B cell (primary cell): ENCODE measurements at regions not wholly inside any gene's neighbourhood (a gene's known extent, or its start where the extent isn't known, plus 50 kb on each side); places are given as distances from the start of the nearest gene placed in this dataset.

Source experiments
- ATAC-seq: fragments of 200-7000 bp; cut with Tn5 transposase; one replicate; pipeline ENCODE4 v1.10.0; 2021; ENCODE audit warnings: low read depth, mild to moderate bottlenecking, moderate number of reproducible peaks, moderate library complexity
- CTCF ChIA-PET: fragments of 350-600 bp; sonication (Branson Sonifier 250); formaldehyde crosslinking; loops from one replicate; lab custom pipeline; 2021; ENCODE audit warnings: antibody characterized with exemption, inconsistent platforms; lab: Charles Lee
- POLR2A ChIA-PET: fragments of 350-600 bp; sonication (Branson Sonifier 250); formaldehyde crosslinking; loops from one replicate; lab custom pipeline; 2021; ENCODE audit warnings: antibody characterized with exemption; lab: Charles Lee
- DNase-seq: peaks from one replicate; pipeline ENCODE4 v3.0.0; 2013
- H2AFZ ChIP-seq: 2 replicates; pipeline ENCODE4 v1.6.1; 2012; ENCODE audit warnings: mild to moderate bottlenecking, low read depth, low read length; ENCODE audit not compliant: insufficient read depth, poor library complexity, severe bottlenecking
- H3K27ac ChIP-seq, 2 donors: 1 replicate in 1 of 2; 2 replicates in 1 of 2; pipeline ENCODE4 v1.5.1; 2012 to 2013; ENCODE audit warnings: low read length in 2 of 2, mild to moderate bottlenecking in 2 of 2, moderate library complexity in 1 of 2
- H3K27me3 ChIP-seq, 4 experiments: fragments of 200-600 bp in 1 of 4; sonication (generic) in 1 of 4; replicated peaks in 1 of 4; 1 replicate in 2 of 4; 2 replicates in 2 of 4; pipeline versions ENCODE4 v1.6.1 to v1.7.0; 2013 to 2016; ENCODE audit warnings: low read length in 3 of 4, mild to moderate bottlenecking in 2 of 4, mixed read lengths in 1 of 4, moderate library complexity in 1 of 4; ENCODE audit not compliant: insufficient read depth in 4 of 4, control insufficient read depth in 3 of 4; ENCODE audit errors: control extremely low read depth in 1 of 4
- H3K36me3 ChIP-seq, 2 experiments: replicated peaks in 1 of 2; 1 replicate in 1 of 2; 2 replicates in 1 of 2; pipeline versions ENCODE4 v1.6.1 to v1.7.1; 2013; ENCODE audit warnings: low read length in 1 of 2; ENCODE audit not compliant: insufficient read depth in 2 of 2, control insufficient read depth in 1 of 2; ENCODE audit errors: control extremely low read depth in 1 of 2, extremely low read depth in 1 of 2
- H3K4me1 ChIP-seq, 2 donors: fragments of 200-600 bp in 1 of 2; sonication (generic) in 1 of 2; 1 replicate in 1 of 2; 2 replicates in 1 of 2; pipeline versions ENCODE4 v1.5.1 to v1.6.1; 2013 to 2017; ENCODE audit warnings: low read length in 2 of 2; ENCODE audit not compliant: control insufficient read depth in 2 of 2, insufficient read depth in 2 of 2
- H3K4me2 ChIP-seq: replicated peaks from 2 replicates; pipeline ENCODE3; 2012; ENCODE audit warnings: mild to moderate bottlenecking, low read depth, low read length; ENCODE audit not compliant: poor library complexity, severe bottlenecking
- H3K4me3 ChIP-seq, 5 experiments: fragments of 200-600 bp in 1 of 5; sonication (generic) in 1 of 5; 1 replicate in 3 of 5; 2 replicates in 2 of 5; pipeline versions ENCODE4 v1.5.1 to v1.7.0; 2011 to 2016; ENCODE audit warnings: low read length in 4 of 5, mild to moderate bottlenecking in 4 of 5, low read depth in 2 of 5, control low read depth in 1 of 5, moderate library complexity in 1 of 5; ENCODE audit not compliant: insufficient read depth in 1 of 5; ENCODE audit errors: control extremely low read depth in 1 of 5, extremely low read depth in 1 of 5
- H3K79me2 ChIP-seq: fragments of 200-600 bp; sonication (generic); one replicate; pipeline ENCODE4 v1.6.0; 2016; ENCODE audit warnings: low read length; ENCODE audit not compliant: control insufficient read depth, insufficient read depth
- H3K9ac ChIP-seq: fragments of 200-600 bp; sonication (generic); 2 replicates; pipeline ENCODE4 v1.6.1; 2017; ENCODE audit warnings: mild to moderate bottlenecking, low read length, moderate library complexity
- H3K9me3 ChIP-seq, 3 donors: one replicate each; pipeline versions ENCODE4 v1.6.1 to v1.7.1; 2013; ENCODE audit warnings: low read length in 2 of 3; ENCODE audit not compliant: control insufficient read depth in 2 of 3, insufficient read depth in 1 of 3; ENCODE audit errors: control extremely low read depth in 1 of 3
- H4K20me1 ChIP-seq: 2 replicates; pipeline ENCODE4 v1.6.0; 2012; ENCODE audit warnings: mild to moderate bottlenecking, low read length; ENCODE audit not compliant: insufficient read depth, control insufficient read depth, poor library complexity, severe bottlenecking
- H3K27ac Mint-ChIP-seq: one replicate; pipeline ENCODE4 v1.8.0; 2021; ENCODE audit warnings: mixed read lengths
- H3K27me3 Mint-ChIP-seq: one replicate; pipeline ENCODE4 v1.8.0; 2021; ENCODE audit warnings: mixed read lengths
- H3K4me1 Mint-ChIP-seq: one replicate; pipeline ENCODE4 v1.8.0; 2021; ENCODE audit warnings: mixed read lengths
- H3K4me3 Mint-ChIP-seq: one replicate; pipeline ENCODE4 v1.8.0; 2021; ENCODE audit warnings: mixed read lengths
- H3K9me3 Mint-ChIP-seq: one replicate; pipeline ENCODE4 v1.8.0; 2022; ENCODE audit warnings: mixed read lengths; ENCODE audit not compliant: insufficient read depth
- CTCF ChIP-seq: fragments of 200-600 bp; IDR thresholded peaks from one replicate; pipeline ENCODE4 v1.8.0; 2022; ENCODE audit warnings: antibody characterized with exemption, mild to moderate bottlenecking
- EZH2 ChIP-seq: IDR thresholded peaks from 2 replicates; pipeline ENCODE4 v1.6.1; 2012; ENCODE audit warnings: borderline replicate concordance, low read depth, mild to moderate bottlenecking, moderate library complexity, low read length; ENCODE audit not compliant: insufficient read depth, poor library complexity, severe bottlenecking
- WGBS: methylation state at CpG from one replicate; pipeline ENCODE4 v1.1.5; 2013; ENCODE audit warnings: missing lambda C conversion rate; ENCODE audit not compliant: insufficient coverage; 5-methylcytosine and 5-hydroxymethylcytosine counted together
- intact Hi-C: fragments of 100-400 bp; cut with micrococcal nuclease; formaldehyde crosslinking; loops from one replicate; pipeline ENCODE4 v1.10.0; 2022

DNA sequence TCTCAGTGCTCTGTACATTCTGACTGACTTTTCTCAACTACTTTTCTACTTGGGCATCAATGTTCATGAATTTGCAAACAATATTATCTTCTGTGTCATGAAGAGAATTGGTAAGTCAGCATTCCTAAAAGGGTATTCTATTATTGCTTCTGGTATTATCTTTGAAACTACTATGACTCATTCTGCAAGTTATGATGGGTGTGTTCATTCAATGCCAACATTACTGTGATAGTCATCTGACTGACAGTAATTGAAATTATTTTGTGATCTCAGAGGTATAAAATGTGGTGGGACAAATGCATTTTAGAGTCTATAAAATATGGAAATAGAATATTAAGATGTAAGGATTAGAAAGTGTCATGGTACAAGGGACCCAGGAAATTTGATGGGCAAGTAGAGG lies 736.0 kb upstream of the CELF4 start:
- Histone ChIP-seq H3K79me2 (no peaks in the 10 kb centered on the region), H3K4me1 (no peaks in the 10 kb centered on the region), H3K9me3 (peaks cover 0 to 7% (median 0%) of the 10 kb centered on the region in 3 donors), H3K9ac (no peak overlapping the region), H3K27me3 (no peaks in the 10 kb centered on the region), H3K36me3 (no peaks in the 10 kb centered on the region), H3K27ac (no peak overlapping the region), H4K20me1 (no peaks in the 10 kb centered on the region), H3K4me3 (no peak overlapping the region), H2AFZ (no peak overlapping the region), H3K4me2 (no peak overlapping the region)
- ChIA-PET POLR2A (no interaction called here), CTCF (no interaction called here)
- Mint-ChIP-seq H3K27me3 (no peaks in the 10 kb centered on the region), H3K27ac (no peak overlapping the region), H3K4me3 (no peak overlapping the region), H3K4me1 (no peaks in the 10 kb centered on the region), H3K9me3 (peaks cover 2% of the 10 kb centered on the region)
- ATAC-seq (no peak), DNase-seq (no peak)
- intact Hi-C loops = no loop called here
- no peak for TF ChIP-seq EZH2
- TF ChIP-seq CTCF = no peak

DNA sequence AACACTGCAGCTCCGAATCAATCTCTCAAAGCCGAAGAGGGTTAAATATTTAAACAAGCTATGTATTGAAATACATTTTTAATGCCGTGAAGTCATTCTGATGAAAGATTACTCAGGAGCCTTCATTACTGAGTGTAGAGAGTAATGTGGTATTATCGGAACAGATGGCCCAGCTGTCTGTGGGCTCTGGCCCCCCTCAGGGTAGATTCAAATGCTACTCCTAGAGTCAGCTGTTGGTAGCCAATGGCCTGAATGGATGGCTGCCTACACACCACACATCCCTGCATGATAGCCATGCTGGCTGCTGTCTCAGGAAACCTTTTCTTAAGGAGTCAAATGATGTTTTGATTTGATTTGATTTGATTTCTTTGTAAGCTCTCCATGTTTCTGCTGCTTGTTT lies 732.3 kb upstream of the CELF4 start:
- ChIA-PET POLR2A (no interaction called here), CTCF (no interaction called here)
- H3K27ac Mint-ChIP-seq = no peak overlapping the region
- Histone ChIP-seq H3K4me2 (no peak overlapping the region), H3K36me3 (no peaks in the 10 kb centered on the region), H3K4me1 (no peaks in the 10 kb centered on the region), H3K9ac (no peak overlapping the region), H4K20me1 (no peaks in the 10 kb centered on the region), H3K27ac (no peak overlapping the region), H3K9me3 (peaks cover 0 to 3% (median 0%) of the 10 kb centered on the region in 3 donors), H2AFZ (no peak overlapping the region), H3K4me3 (no peak overlapping the region), H3K79me2 (no peaks in the 10 kb centered on the region), H3K27me3 (no peaks in the 10 kb centered on the region)
- no peaks in the 10 kb centered on the region for H3K4me1 Mint-ChIP-seq
- no peaks in the 10 kb centered on the region for H3K27me3 Mint-ChIP-seq
- H3K9me3 Mint-ChIP-seq = peaks cover 1% of the 10 kb centered on the region
- 100% methylated on average over 1 of the region's 4 CpGs for WGBS
- H3K4me3 Mint-ChIP-seq = no peak overlapping the region
- intact Hi-C loops = no loop called here
- DNase-seq (no peak), ATAC-seq (no peak)
- TF ChIP-seq CTCF (no peak), EZH2 (no peak)
